ENCODE measurements at regions not wholly inside any gene's neighbourhood (a gene's known extent, or its start where the extent isn't known, plus 50 kb on each side); places are given as distances from the start of the nearest gene placed in this dataset.

GRCh38 chr5:12661617-12662370 is 757.5 kb upstream of the CTNND2 start (continued):
- TF ChIP-seq, protein P1, sequence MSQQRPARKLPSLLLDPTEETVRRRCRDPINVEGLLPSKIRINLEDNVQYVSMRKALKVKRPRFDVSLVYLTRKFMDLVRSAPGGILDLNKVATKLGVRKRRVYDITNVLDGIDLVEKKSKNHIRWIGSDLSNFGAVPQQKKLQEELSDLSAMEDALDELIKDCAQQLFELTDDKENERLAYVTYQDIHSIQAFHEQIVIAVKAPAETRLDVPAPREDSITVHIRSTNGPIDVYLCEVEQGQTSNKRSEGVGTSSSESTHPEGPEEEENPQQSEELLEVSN (IDR thresholded peaks at IDR 0.05): peak; percentile 79; the same call in 1 of the 2 replicates

Measured in H1 (cell line).